ENCODE measurements at regions not wholly inside any gene's neighbourhood (a gene's known extent, or its start where the extent isn't known, plus 50 kb on each side); places are given as distances from the start of the nearest gene placed in this dataset.

- Histone ChIP-seq H3K4me3 (ENCODE audit: insufficient read depth, low read length, poor library complexity, severe bottlenecking) (no peak overlapping the region), H2AFZ (ENCODE audit: low read depth, low read length, severe bottlenecking) (no peak overlapping the region), H3F3A (ENCODE audit: insufficient read depth) (no peaks in the 10 kb centered on the region), H3K4me2 (ENCODE audit: low read depth, low read length, poor library complexity, severe bottlenecking) (no peak overlapping the region), H3K9ac (ENCODE audit: low read length) (no peak overlapping the region), H3K9me3 (ENCODE audit: insufficient read depth, low read length) (no peaks in the 10 kb centered on the region), H3K9me2 (replicated peaks; ENCODE audit: insufficient read depth, low read length) (no peaks in the 10 kb centered on the region), H4K20me1 (ENCODE audit: low read depth, low read length) (no peaks in the 10 kb centered on the region), H3K79me2 (ENCODE audit: insufficient read depth, low read length) (no peaks in the 10 kb centered on the region), H3K27me3 (ENCODE audit: low read length) (no peaks in the 10 kb centered on the region), H3K27ac (ENCODE audit: low read depth, low read length) (no peak overlapping the region), H3K36me3 (ENCODE audit: low read length) (no peaks in the 10 kb centered on the region)
- TF ChIP-seq CTCF (IDR thresholded peaks at IDR 0.05; ENCODE audit: insufficient read depth, low read length, poor library complexity, severe bottlenecking): peak; percentile 26
- no peak for TF ChIP-seq EZH2phosphoT487 (conservative IDR thresholded peaks at IDR 0.05; ENCODE audit: low read length)
Measured at GRCh38 chr5:166961028-166961427, 1330.4 kb upstream of the WWC1 start.

- Histone ChIP-seq H3K27ac (ENCODE audit: low read depth, low read length) (no peak overlapping the region), H2AFZ (ENCODE audit: low read depth, low read length, severe bottlenecking) (no peak overlapping the region), H3K9me3 (ENCODE audit: insufficient read depth, low read length) (no peaks in the 10 kb centered on the region), H3K9me2 (replicated peaks; ENCODE audit: insufficient read depth, low read length) (no peaks in the 10 kb centered on the region), H3K36me3 (ENCODE audit: low read length) (no peaks in the 10 kb centered on the region), H3K9ac (ENCODE audit: low read length) (no peak overlapping the region), H3K79me2 (ENCODE audit: insufficient read depth, low read length) (no peaks in the 10 kb centered on the region), H3K4me2 (ENCODE audit: low read depth, low read length, poor library complexity, severe bottlenecking) (no peak overlapping the region), H3K27me3 (ENCODE audit: low read length) (no peaks in the 10 kb centered on the region), H3K4me3 (ENCODE audit: insufficient read depth, low read length, poor library complexity, severe bottlenecking) (no peak overlapping the region), H3F3A (ENCODE audit: insufficient read depth) (no peaks in the 10 kb centered on the region), H4K20me1 (ENCODE audit: low read depth, low read length) (no peaks in the 10 kb centered on the region)
- TF ChIP-seq CTCF (IDR thresholded peaks at IDR 0.05; ENCODE audit: insufficient read depth, low read length, poor library complexity, severe bottlenecking) (no peak), EZH2phosphoT487 (conservative IDR thresholded peaks at IDR 0.05; ENCODE audit: low read length) (no peak)
Measured at GRCh38 chr5:166961913-166962312, 1329.5 kb upstream of the WWC1 start.

GRCh38 chr5:166962461-166962860 is 1329.0 kb upstream of the WWC1 start:
- Histone ChIP-seq H3K36me3 (ENCODE audit: low read length) (no peaks in the 10 kb centered on the region), H3K9me3 (ENCODE audit: insufficient read depth, low read length) (no peaks in the 10 kb centered on the region), H4K20me1 (ENCODE audit: low read depth, low read length) (no peaks in the 10 kb centered on the region), H3K27me3 (ENCODE audit: low read length) (no peaks in the 10 kb centered on the region), H3F3A (ENCODE audit: insufficient read depth) (no peaks in the 10 kb centered on the region), H3K4me2 (ENCODE audit: low read depth, low read length, poor library complexity, severe bottlenecking) (no peak overlapping the region), H3K79me2 (ENCODE audit: insufficient read depth, low read length) (no peaks in the 10 kb centered on the region), H3K27ac (ENCODE audit: low read depth, low read length) (no peak overlapping the region), H3K9ac (ENCODE audit: low read length) (no peak overlapping the region), H2AFZ (ENCODE audit: low read depth, low read length, severe bottlenecking) (no peak overlapping the region), H3K9me2 (replicated peaks; ENCODE audit: insufficient read depth, low read length) (no peaks in the 10 kb centered on the region), H3K4me3 (ENCODE audit: insufficient read depth, low read length, poor library complexity, severe bottlenecking) (no peak overlapping the region)
- TF ChIP-seq CTCF (IDR thresholded peaks at IDR 0.05; ENCODE audit: insufficient read depth, low read length, poor library complexity, severe bottlenecking) (no peak), EZH2phosphoT487 (conservative IDR thresholded peaks at IDR 0.05; ENCODE audit: low read length) (no peak)

All from SU-DHL-6 (cell line).